H7 (cell line): ENCODE measurements at regions not wholly inside any gene's neighbourhood (a gene's known extent, or its start where the extent isn't known, plus 50 kb on each side); places are given as distances from the start of the nearest gene placed in this dataset.

Experiments used
- DNase-seq: peaks from one replicate; pipeline ENCODE4 v3.0.0; 2012
- H3K27me3 ChIP-seq: 2 replicates; pipeline ENCODE4 v1.6.0; 2011; ENCODE audit warnings: mild to moderate bottlenecking, low read length; ENCODE audit not compliant: control insufficient read depth, insufficient read depth
- H3K36me3 ChIP-seq: replicated peaks from 2 replicates; pipeline ENCODE4 v1.5.1; 2011; ENCODE audit warnings: low read length; ENCODE audit not compliant: control insufficient read depth, insufficient read depth
- H3K4me3 ChIP-seq: 2 replicates; pipeline ENCODE4 v1.5.1; 2011; ENCODE audit warnings: low read depth, mild to moderate bottlenecking, control low read depth, low read length, moderate library complexity; ENCODE audit not compliant: insufficient read depth

DNA sequence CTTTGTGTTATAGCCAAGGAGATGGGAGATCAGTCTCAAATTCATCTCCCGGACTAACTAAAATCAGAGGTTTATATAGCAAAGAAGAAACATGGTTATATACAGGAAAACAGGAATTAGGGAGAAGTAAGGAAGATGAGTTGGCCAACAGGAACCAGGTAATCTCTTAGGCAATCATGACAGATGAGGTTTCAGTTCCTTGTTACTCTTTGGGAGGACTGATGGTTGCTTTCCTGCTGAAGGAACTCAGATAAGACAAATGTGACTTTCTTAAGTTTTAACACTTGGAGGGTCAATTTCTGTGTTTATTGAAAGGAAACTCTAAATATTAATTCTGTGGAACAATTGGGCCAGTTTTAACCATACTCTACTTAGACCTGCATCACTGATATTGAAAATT is 1072.0 kb upstream of the CNTN5 start:
- no peaks in the 10 kb centered on the region for H3K27me3 ChIP-seq
- DNase-seq, result no peak

GRCh38 chr11:97955595-97955994 is 1065.2 kb upstream of the CNTN5 start:
- Histone ChIP-seq H3K4me3 (no peak overlapping the region), H3K27me3 (no peaks in the 10 kb centered on the region), H3K36me3 (no peaks in the 10 kb centered on the region)
- DNase-seq, result no peak

More for the DNA sequence above, 1072.0 kb upstream of the CNTN5 start:
- no peaks in the 10 kb centered on the region for H3K36me3 ChIP-seq
- H3K4me3 ChIP-seq, result no peak overlapping the region

DNA sequence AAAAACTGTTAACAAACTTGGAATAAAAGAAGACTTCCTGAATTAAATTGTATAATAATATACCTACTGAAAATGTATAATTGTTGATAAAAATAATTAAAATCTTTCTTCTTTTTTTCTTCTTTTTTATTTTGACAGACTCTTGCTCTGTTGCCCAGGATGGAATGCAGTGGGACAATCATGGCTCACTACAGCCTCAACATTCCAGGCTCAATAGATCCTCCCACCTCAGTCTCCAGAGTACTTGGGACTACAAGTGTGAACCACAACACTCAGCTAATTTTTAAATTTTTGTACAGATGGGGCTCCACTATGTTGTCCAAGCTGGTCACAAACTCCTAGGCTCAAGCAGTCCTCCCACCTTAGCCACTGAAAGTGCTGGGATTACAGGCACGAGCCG is 1063.8 kb upstream of the CNTN5 start:
- DNase-seq, result no peak
- H3K27me3 ChIP-seq, result no peaks in the 10 kb centered on the region
- no peak overlapping the region for H3K4me3 ChIP-seq
- H3K36me3 ChIP-seq, result no peaks in the 10 kb centered on the region

- no peak overlapping the region for H3K4me3 ChIP-seq
- no peaks in the 10 kb centered on the region for H3K27me3 ChIP-seq
- no peaks in the 10 kb centered on the region for H3K36me3 ChIP-seq
- no peak for DNase-seq
These were observed 1059.3 kb upstream of the CNTN5 start for GRCh38 chr11:97961431-97961830.

- no peak overlapping the region for H3K4me3 ChIP-seq
- no peaks in the 10 kb centered on the region for H3K36me3 ChIP-seq
- DNase-seq, result no peak
- H3K27me3 ChIP-seq, result no peaks in the 10 kb centered on the region
These were observed 1058.0 kb upstream of the CNTN5 start for GRCh38 chr11:97962758-97963157.

DNA sequence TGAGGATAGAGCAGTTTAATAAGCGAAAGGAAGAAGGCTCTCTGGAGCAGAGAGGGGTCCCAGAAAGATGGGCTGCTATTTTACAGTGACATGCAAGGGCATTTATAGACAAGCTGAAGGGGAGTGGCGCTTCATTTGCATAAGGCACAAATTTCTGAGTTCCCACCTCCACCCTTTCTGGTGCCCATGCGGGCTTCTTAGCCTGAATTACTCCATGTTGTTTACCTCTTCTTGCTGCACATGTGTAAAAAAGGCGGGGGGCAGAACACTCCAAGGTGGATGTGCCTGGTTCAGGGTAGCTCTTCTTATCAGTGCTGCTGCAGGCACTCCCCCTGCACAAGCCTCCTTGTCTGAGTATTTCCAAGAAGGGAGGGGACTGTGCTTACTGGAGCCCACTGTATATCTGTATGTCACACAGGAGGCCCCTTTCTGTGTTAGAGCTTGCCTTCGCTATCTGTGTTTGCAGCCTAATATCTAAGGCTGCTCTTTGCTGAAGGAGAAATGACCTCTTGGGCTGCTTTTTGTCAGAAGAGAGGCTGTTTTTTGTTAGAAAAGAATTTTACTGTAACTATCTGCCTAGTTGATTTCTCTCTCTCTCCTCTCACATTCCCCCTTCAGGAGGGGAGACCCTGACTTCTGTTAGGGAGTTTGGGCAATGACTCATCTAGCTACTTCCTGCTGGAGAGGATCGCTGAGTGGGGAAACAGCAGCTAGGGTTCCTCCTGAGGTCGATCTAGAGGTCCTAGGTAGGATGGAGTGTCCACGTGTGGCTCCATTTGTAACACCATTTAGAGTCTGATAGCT is 1057.0 kb upstream of the CNTN5 start:
- DNase-seq, result no peak
- no peak overlapping the region for H3K4me3 ChIP-seq

GRCh38 chr11:97964332-97965004 is 1056.3 kb upstream of the CNTN5 start:
- H3K27me3 ChIP-seq, result no peaks in the 10 kb centered on the region
- DNase-seq, result no peak
- H3K36me3 ChIP-seq, result no peaks in the 10 kb centered on the region

More for the DNA sequence above, 1057.0 kb upstream of the CNTN5 start:
- Histone ChIP-seq H3K27me3 (no peaks in the 10 kb centered on the region), H3K36me3 (no peaks in the 10 kb centered on the region)

GRCh38 chr11:97965849-97966646 is 1054.7 kb upstream of the CNTN5 start:
- Histone ChIP-seq H3K4me3 (no peak overlapping the region), H3K27me3 (no peaks in the 10 kb centered on the region), H3K36me3 (no peaks in the 10 kb centered on the region)
- no peak for DNase-seq

More at GRCh38 chr11:97964332-97965004, 1056.3 kb upstream of the CNTN5 start:
- H3K4me3 ChIP-seq, result no peak overlapping the region

DNA sequence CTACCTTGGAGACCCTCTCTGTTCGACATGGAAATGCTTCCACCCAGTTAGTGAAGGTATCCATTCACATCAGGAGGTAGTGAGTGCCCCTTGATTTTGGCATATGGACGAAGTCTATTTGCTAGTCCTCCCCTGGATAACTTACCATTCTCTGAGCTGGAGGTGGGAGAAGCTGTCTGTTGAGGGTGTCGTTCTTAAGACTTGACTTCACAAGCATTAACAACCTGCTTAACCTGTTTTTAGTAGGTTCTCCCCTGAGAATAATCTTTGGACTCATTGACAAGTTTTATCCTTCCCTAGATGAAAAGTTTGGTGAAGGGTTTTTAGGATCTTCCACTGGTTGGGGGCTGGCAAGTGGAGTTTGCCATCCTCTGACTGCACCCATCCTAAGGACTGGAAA is 1053.8 kb upstream of the CNTN5 start:
- Histone ChIP-seq H3K27me3 (no peaks in the 10 kb centered on the region), H3K36me3 (no peaks in the 10 kb centered on the region), H3K4me3 (no peak overlapping the region)
- DNase-seq, result no peak

DNA sequence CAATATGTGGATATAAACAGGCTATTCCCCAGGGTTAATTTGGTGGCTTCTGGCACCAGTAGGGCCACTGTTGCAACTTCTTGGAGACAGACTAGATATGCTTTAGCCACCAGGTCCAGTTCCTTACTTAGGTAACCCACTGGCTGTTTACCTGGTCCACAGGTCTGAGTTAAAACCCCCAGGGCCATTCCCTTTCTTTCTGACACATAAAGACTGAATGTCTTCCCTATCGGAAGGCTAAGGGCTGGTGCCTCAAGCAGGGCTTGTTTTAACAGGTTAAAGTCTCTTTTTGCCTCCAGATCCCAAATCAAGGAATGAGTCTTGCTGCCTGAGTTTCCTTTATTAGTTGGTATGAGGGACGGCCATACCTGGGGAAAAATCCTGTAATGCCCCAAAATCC is 1052.7 kb upstream of the CNTN5 start:
- no peaks in the 10 kb centered on the region for H3K27me3 ChIP-seq
- H3K36me3 ChIP-seq, result no peaks in the 10 kb centered on the region
- H3K4me3 ChIP-seq, result no peak overlapping the region
- no peak for DNase-seq

GRCh38 chr11:97972731-97973130 is 1048.0 kb upstream of the CNTN5 start:
- H3K4me3 ChIP-seq, result no peak overlapping the region
- no peaks in the 10 kb centered on the region for H3K36me3 ChIP-seq
- no peak for DNase-seq
- no peaks in the 10 kb centered on the region for H3K27me3 ChIP-seq

DNA sequence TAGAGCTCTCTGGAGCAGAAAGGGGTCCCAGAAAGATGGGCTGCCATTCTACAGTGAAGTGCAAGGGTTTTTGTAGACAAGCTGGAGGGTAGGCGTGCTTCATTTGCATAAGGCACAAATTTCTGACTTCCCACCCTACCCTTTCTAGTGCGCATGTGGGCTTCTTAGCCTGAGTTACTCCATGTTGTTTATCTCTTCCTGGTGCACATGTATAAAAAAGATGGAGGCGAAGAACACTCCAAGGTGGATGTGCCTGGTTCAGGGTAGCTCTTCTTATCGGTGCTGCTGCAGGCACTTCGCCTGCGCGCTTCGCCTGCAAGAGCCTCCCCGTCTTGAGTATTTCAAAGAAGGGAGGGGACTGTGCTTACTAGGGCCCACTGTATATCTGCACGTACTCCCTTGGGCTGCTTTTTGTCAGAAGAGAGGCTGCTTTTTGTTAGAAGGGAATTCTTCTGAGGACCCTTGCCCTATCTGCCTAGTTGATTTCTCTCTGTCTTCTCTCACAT is 1047.3 kb upstream of the CNTN5 start:
- H3K36me3 ChIP-seq, result no peaks in the 10 kb centered on the region
- no peak for DNase-seq
- no peak overlapping the region for H3K4me3 ChIP-seq
- no peaks in the 10 kb centered on the region for H3K27me3 ChIP-seq

- no peak overlapping the region for H3K4me3 ChIP-seq
- no peaks in the 10 kb centered on the region for H3K36me3 ChIP-seq
- no peak for DNase-seq
- H3K27me3 ChIP-seq, result no peaks in the 10 kb centered on the region
These were observed 1045.8 kb upstream of the CNTN5 start for GRCh38 chr11:97974798-97975498.

- DNase-seq, result no peak
- Histone ChIP-seq H3K27me3 (no peaks in the 10 kb centered on the region), H3K4me3 (no peak overlapping the region), H3K36me3 (no peaks in the 10 kb centered on the region)
These were observed 1043.0 kb upstream of the CNTN5 start for GRCh38 chr11:97977726-97978125.
